A673 (cell line): ENCODE measurements at regions not wholly inside any gene's neighbourhood (a gene's known extent, or its start where the extent isn't known, plus 50 kb on each side); places are given as distances from the start of the nearest gene placed in this dataset.

Experiments used
- BruUV-seq: library from RNA; stranded (reverse); fragments of 400-500 nt; replicated peaks from 2 replicates; lab custom pipeline; 2021; lab: Mats Ljungman, UMichigan
- CTCF ChIA-PET: fragments of 300-600 bp; sonication (Branson Sonifier 250); formaldehyde crosslinking; loops from one replicate; lab custom pipeline; 2022; ENCODE audit warnings: antibody characterized with exemption; lab: Charles Lee
- POLR2A ChIA-PET: fragments of 300-600 bp; sonication (Branson Sonifier 250); formaldehyde crosslinking; loops from one replicate; lab custom pipeline; 2022; ENCODE audit warnings: antibody characterized with exemption; ENCODE audit not compliant: low non-redundant PET; lab: Charles Lee
- DNase-seq: peaks from one replicate; pipeline ENCODE4 v3.0.0-alpha.2; 2015; ENCODE audit warnings: low spot score
- H3K27ac ChIP-seq: fragments of 200-600 bp; sonication (generic); 2 replicates; pipeline ENCODE4 v1.5.1; 2016; ENCODE audit warnings: mixed run types, low read depth, mild to moderate bottlenecking, mixed read lengths, antibody characterized with exemption, low read length; ENCODE audit not compliant: poor library complexity, severe bottlenecking
- H3K27me3 ChIP-seq: fragments of 200-600 bp; sonication (generic); replicated peaks from 2 replicates; pipeline ENCODE4 v1.6.1; 2017; ENCODE audit warnings: mixed run types, low read depth, mild to moderate bottlenecking, mixed read lengths, antibody characterized with exemption, low read length; ENCODE audit not compliant: insufficient read depth, poor library complexity
- H3K36me3 ChIP-seq: fragments of 200-600 bp; sonication (generic); 2 replicates; pipeline ENCODE4 v1.6.1; 2016; ENCODE audit warnings: mixed run types, mild to moderate bottlenecking, mixed read lengths, antibody characterized with exemption, low read length; ENCODE audit not compliant: insufficient read depth, poor library complexity, severe bottlenecking
- H3K4me1 ChIP-seq: fragments of 200-600 bp; sonication (generic); 2 replicates; pipeline ENCODE4 v1.6.1; 2017; ENCODE audit warnings: mixed run types, mild to moderate bottlenecking, mixed read lengths, antibody characterized with exemption, low read length; ENCODE audit not compliant: insufficient read depth, poor library complexity, severe bottlenecking
- H3K4me3 ChIP-seq: fragments of 200-600 bp; sonication (generic); 2 replicates; pipeline ENCODE4 v1.5.1; 2016; ENCODE audit warnings: low read depth, mixed run types, mild to moderate bottlenecking, mixed read lengths, low read length; ENCODE audit not compliant: poor library complexity, severe bottlenecking
- H3K9me3 ChIP-seq: fragments of 200-600 bp; sonication (generic); 2 replicates; pipeline ENCODE4 v1.6.1; 2016; ENCODE audit warnings: mixed run types, low read depth, mild to moderate bottlenecking, mixed read lengths, antibody characterized with exemption, low read length; ENCODE audit not compliant: poor library complexity, severe bottlenecking
- CTCF ChIP-seq: fragments of 300-800, 200-600 bp; sonication (generic); conservative IDR thresholded peaks from 2 replicates; pipeline ENCODE4 v1.5.1; 2017; ENCODE audit warnings: low read depth, mild to moderate bottlenecking, antibody characterized with exemption, low read length, moderate library complexity, mixed read lengths
- EZH2 ChIP-seq: fragments of 200-600 bp; sonication (generic); IDR thresholded peaks from 2 replicates; pipeline ENCODE4 v1.6.1; 2017; ENCODE audit warnings: borderline replicate concordance, low read depth, mild to moderate bottlenecking, mixed read lengths, antibody characterized with exemption, low read length; ENCODE audit not compliant: poor library complexity, severe bottlenecking
- intact Hi-C: fragments of 100-400 bp; cut with micrococcal nuclease; formaldehyde crosslinking; loops from one replicate; pipeline ENCODE4 v1.10.0; 2022; ENCODE audit not compliant: unreplicated experiment

DNA sequence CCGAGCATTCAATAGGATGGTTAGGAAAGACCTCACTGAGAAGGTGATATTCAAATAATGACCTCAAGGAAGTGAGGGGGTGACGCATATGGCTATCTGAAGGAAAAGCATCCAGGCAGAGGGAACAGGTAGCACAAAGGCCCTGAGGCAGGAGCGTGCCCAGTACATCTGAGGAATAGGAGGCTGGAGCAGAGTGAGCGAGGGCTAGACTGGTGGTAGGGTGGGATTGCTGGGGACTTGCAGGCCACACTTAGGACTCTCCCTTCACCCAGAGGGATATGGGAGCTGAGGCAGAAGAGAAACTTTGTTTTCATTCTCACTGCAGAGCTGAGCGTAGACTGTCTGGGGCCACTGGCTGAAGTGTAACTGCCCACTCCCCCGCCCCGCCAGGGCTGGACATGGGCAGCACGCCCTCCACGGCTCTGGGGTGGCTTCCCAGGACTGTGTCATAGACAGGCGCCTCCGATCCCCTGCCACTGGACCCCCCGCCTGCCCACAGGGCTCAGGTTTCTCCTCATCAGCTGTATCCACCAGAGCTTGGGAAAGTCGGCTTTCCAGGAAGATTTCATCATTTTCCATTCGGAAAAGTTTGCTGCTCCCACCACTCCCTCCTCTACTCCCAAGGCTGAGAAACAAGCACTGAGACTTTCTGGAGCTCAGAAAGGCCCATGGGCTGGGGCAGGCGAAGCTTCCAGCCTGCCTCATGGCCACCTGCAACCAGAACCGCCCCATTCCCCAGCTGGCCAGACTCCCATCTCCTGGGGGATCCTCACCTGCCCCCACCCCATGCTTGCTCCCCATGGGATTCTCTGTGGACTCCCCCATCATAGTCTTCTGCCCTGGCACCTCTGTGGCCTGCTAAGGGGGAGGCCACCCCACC, 142.6 kb downstream of the MRPL14 start:
- intact Hi-C loops = no loop called here
- Histone ChIP-seq H3K27ac (no peak overlapping the region), H3K27me3 (no peaks in the 10 kb centered on the region), H3K4me3 (no peak overlapping the region), H3K4me1 (no peaks in the 10 kb centered on the region), H3K9me3 (no peaks in the 10 kb centered on the region), H3K36me3 (no peaks in the 10 kb centered on the region)
- DNase-seq = no peak
- ChIA-PET POLR2A (no interaction called here), CTCF (interaction anchor here (0.5 kb wide), 1 partner anchor 160 kb away, joined by 4 read pairs; no protein-coding TSS in a partner anchor)
- no TSS peak for BruUV-seq
- TF ChIP-seq EZH2 = no peak
- TF ChIP-seq CTCF = no peak

DNA sequence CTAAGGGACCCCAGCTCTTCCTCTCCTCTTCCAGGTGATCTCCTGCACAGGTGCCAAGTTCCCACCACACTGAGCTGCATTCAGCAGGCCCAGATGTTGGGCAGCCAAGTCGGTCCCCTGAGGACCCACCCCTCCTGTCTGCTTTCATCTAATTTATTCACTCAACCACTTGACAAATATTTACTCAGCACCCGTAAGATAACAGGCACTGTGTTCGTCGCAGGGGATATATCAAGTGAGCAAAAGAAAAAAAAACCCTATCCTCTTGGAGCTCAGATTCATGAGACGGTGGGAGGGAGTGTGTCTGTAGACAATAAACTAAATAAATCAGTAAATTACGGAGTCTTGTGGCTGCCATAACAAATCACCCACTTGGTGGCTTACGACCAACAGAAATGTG, 143.6 kb downstream of the MRPL14 start:
- no peak for TF ChIP-seq CTCF
- no peak for TF ChIP-seq EZH2
- no peak overlapping the region for H3K4me3 ChIP-seq
- H3K9me3 ChIP-seq = no peaks in the 10 kb centered on the region
- no peaks in the 10 kb centered on the region for H3K36me3 ChIP-seq
- no TSS peak for BruUV-seq
- ChIA-PET CTCF (no interaction called here), POLR2A (no interaction called here)
- no peak for DNase-seq
- no peak overlapping the region for H3K27ac ChIP-seq
- intact Hi-C loops = no loop called here
- no peaks in the 10 kb centered on the region for H3K27me3 ChIP-seq
- no peaks in the 10 kb centered on the region for H3K4me1 ChIP-seq

DNA sequence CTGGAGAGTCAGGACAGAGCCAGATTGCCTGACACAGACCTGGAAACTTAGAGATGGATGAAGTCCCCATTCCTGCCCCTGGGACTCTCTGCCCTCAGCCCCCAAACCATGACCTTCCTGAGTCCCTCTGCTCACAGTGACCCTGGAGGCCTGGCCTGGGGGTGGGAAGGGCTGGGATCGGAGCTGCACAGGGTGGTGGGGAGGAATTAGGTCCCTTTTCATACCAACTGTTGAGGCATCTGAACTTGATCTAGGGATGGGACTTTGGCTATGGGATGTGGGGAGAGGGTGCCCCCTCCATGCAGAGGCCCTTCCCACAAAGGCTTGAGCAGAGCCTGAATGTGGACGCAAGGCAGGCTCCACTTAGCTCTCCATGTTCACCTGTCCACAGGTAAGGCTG, 144.1 kb downstream of the MRPL14 start:
- BruUV-seq = no TSS peak
- no peaks in the 10 kb centered on the region for H3K36me3 ChIP-seq
- DNase-seq = no peak
- no peak overlapping the region for H3K27ac ChIP-seq
- intact Hi-C loops = no loop called here
- ChIA-PET POLR2A (no interaction called here), CTCF (no interaction called here)
- H3K9me3 ChIP-seq = no peaks in the 10 kb centered on the region
- no peak overlapping the region for H3K4me3 ChIP-seq
- TF ChIP-seq EZH2 (no peak), CTCF (no peak)
- no peaks in the 10 kb centered on the region for H3K27me3 ChIP-seq
- H3K4me1 ChIP-seq = no peaks in the 10 kb centered on the region
